ENCODE measurements at regions not wholly inside any gene's neighbourhood (a gene's known extent, or its start where the extent isn't known, plus 50 kb on each side); places are given as distances from the start of the nearest gene placed in this dataset.

DNA sequence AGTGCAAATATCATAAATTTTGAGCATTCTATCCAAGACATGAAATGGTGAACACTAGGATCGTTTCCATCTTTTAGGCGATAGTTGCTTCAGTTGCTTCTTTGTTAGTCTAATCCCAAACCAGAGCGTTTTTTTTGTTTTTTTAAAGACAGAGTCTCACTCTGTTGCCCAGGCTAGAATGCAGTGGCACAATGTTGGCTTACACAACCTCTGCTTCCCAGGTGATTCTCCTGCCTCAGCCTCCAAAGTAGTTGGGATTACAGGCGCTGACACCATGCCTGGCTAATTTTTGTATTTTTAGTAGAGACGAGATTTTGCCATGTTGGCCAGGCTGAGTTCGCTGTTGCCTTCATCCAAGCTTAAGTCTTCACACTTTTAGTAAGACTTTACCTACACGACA is 265.3 kb downstream of the SHQ1 start:
- TF ChIP-seq TCF12 (IDR thresholded peaks at IDR 0.05) = no peak
- TF ChIP-seq IRF3 (IDR thresholded peaks at IDR 0.05; ENCODE audit: low read depth, low read length) = no peak
- no peak for TF ChIP-seq CHD2 (IDR thresholded peaks at IDR 0.05; ENCODE audit: low read length, partially characterized antibody)
- TF ChIP-seq CTCF (IDR thresholded peaks at IDR 0.05) = no peak
- no peak for TF ChIP-seq RAD21 (IDR thresholded peaks at IDR 0.05; ENCODE audit: low read length)
- TF ChIP-seq GABPA (IDR thresholded peaks at IDR 0.05; ENCODE audit: low read depth) = no peak
- no peak for TF ChIP-seq YY1 (IDR thresholded peaks at IDR 0.05; ENCODE audit: low read depth)
- no peak for TF ChIP-seq MXI1 (IDR thresholded peaks at IDR 0.05; ENCODE audit: low read depth, low read length)
- no peak for TF ChIP-seq TAF1 (IDR thresholded peaks at IDR 0.05; ENCODE audit: borderline replicate concordance, low read depth, low read length)
- no peak for TF ChIP-seq SIN3A (IDR thresholded peaks at IDR 0.05; ENCODE audit: borderline replicate concordance, low read depth, low read length)
- TF ChIP-seq RCOR1 (IDR thresholded peaks at IDR 0.05; ENCODE audit: low read length) = no peak
- no peak for TF ChIP-seq EZH2phosphoT487 (IDR thresholded peaks at IDR 0.05; ENCODE audit: borderline replicate concordance, low read depth)
- TF ChIP-seq, protein P1, sequence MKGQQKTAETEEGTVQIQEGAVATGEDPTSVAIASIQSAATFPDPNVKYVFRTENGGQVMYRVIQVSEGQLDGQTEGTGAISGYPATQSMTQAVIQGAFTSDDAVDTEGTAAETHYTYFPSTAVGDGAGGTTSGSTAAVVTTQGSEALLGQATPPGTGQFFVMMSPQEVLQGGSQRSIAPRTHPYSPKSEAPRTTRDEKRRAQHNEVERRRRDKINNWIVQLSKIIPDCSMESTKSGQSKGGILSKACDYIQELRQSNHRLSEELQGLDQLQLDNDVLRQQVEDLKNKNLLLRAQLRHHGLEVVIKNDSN (IDR thresholded peaks at IDR 0.05; ENCODE audit: borderline replicate concordance, low read depth) = no peak
- TF ChIP-seq EP300 (IDR thresholded peaks at IDR 0.05; ENCODE audit: borderline replicate concordance in 1 of 2, low read depth in 1 of 2, low read length in 1 of 2) = no peak
- no peak for TF ChIP-seq NRF1 (IDR thresholded peaks at IDR 0.05; ENCODE audit: low read depth, low read length)
- no peak for TF ChIP-seq MEF2A (IDR thresholded peaks at IDR 0.05; ENCODE audit: borderline replicate concordance, low read depth)
- no peak for TF ChIP-seq FOXJ3 (CRISPR knock-in tag; IDR thresholded peaks at IDR 0.05)
- TF ChIP-seq, protein P2, sequence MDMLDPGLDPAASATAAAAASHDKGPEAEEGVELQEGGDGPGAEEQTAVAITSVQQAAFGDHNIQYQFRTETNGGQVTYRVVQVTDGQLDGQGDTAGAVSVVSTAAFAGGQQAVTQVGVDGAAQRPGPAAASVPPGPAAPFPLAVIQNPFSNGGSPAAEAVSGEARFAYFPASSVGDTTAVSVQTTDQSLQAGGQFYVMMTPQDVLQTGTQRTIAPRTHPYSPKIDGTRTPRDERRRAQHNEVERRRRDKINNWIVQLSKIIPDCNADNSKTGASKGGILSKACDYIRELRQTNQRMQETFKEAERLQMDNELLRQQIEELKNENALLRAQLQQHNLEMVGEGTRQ (IDR thresholded peaks at IDR 0.05; ENCODE audit: borderline replicate concordance, low read depth, low read length) = no peak
- TF ChIP-seq GATA2 (CRISPR knock-in tag; IDR thresholded peaks at IDR 0.05) = no peak
- no peak for TF ChIP-seq RXRA (IDR thresholded peaks at IDR 0.05; ENCODE audit: borderline replicate concordance, low read depth)
- Histone ChIP-seq H3K9ac (no peak overlapping the region), H3F3A (replicated peaks; ENCODE audit: insufficient read depth) (no peaks in the 10 kb centered on the region), H3K9me3 (no peaks in the 10 kb centered on the region), H3K36me3 (replicated peaks in 1 of 2; ENCODE audit: control insufficient read depth in 1 of 2, insufficient read depth in 2 of 2, low read length in 1 of 2) (no peaks in the 10 kb centered on the region), H4K20me1 (ENCODE audit: insufficient read depth) (no peaks in the 10 kb centered on the region), H3K4me2 (no peak overlapping the region), H3K4me3 (ENCODE audit: low read depth in 2 of 2, low read length in 1 of 2) (no peak overlapping the region), H3K79me2 (ENCODE audit: insufficient read depth) (no peaks in the 10 kb centered on the region), H3K9me2 (no peaks in the 10 kb centered on the region), H3K27me3 (ENCODE audit: insufficient read depth) (no peaks in the 10 kb centered on the region; the same call in 1 of the 2 replicates), H3K27ac (ENCODE audit: low read depth in 2 of 2, low read length in 1 of 2) (no peak overlapping the region), H2AFZ (ENCODE audit: low read depth) (no peak overlapping the region), H3K4me1 (ENCODE audit: control insufficient read depth in 1 of 2, insufficient read depth in 2 of 2, low read depth in 1 of 2, low read length in 1 of 2) (no peaks in the 10 kb centered on the region)
- DNase-seq = no peak
- ChIA-PET POLR2A (no interaction called here), CTCF (no interaction called here)
- WGBS (ENCODE audit: low lambda C conversion rate) = 63% methylated on average over 7 of the region's 7 CpGs
